GM12878 (cell line): ENCODE measurements at regions not wholly inside any gene's neighbourhood (a gene's known extent, or its start where the extent isn't known, plus 50 kb on each side); places are given as distances from the start of the nearest gene placed in this dataset.

ENCODE experiments used
- ATAC-seq: fragments of 200-7000 bp; cut with Tn5 transposase; 3 replicates; pipeline ENCODE4 v1.9.1; 2020; ENCODE audit warnings: mild to moderate bottlenecking, moderate library complexity
- BruUV-seq: library from RNA; stranded (reverse); fragments of 400-500 nt; replicated peaks from 2 replicates; lab custom pipeline; 2021; lab: Mats Ljungman, UMichigan
- CTCF ChIA-PET: fragments of 300-600 bp; sonication (Branson Sonifier 250); formaldehyde crosslinking; extraction: SDS; loops from one replicate; lab custom pipeline; 2021; ENCODE audit warnings: inconsistent platforms; lab: Yijun Ruan, JAX
- POLR2A ChIA-PET: fragments of 350-600 bp; formaldehyde crosslinking; extraction: SDS; loops from one replicate; lab custom pipeline; 2021; ENCODE audit warnings: inconsistent platforms; lab: Charles Lee
- RAD21 ChIA-PET: fragments of 300-600 bp; sonication (Branson Sonifier 250); formaldehyde crosslinking; loops from one replicate; lab custom pipeline; 2023; ENCODE audit warnings: antibody characterized with exemption; ENCODE audit not compliant: unreplicated experiment; lab: Charles Lee
- SMC1A ChIA-PET: fragments of 300-600 bp; sonication (Branson Sonifier 250); formaldehyde crosslinking; loops from one replicate; lab custom pipeline; 2023; ENCODE audit not compliant: unreplicated experiment, uncharacterized antibody; lab: Charles Lee
- DNase-seq: peaks from one replicate; pipeline ENCODE4 v3.0.0-alpha.2; 2011; ENCODE audit warnings: low read depth, low spot score
- FAIRE-seq: peaks from 3 replicates; lab custom pipeline; 2011; peaks lifted over from hg19 to GRCh38; lab: Jason Lieb, UNC
- H2AFZ ChIP-seq: 2 replicates; pipeline ENCODE4 v1.6.0; 2011; ENCODE audit warnings: low read depth, low read length, control low read depth; ENCODE audit not compliant: control insufficient read depth
- H3K27ac ChIP-seq: 2 replicates; pipeline ENCODE4 v1.5.1; 2011; ENCODE audit warnings: control low read depth; ENCODE audit not compliant: control insufficient read depth, insufficient read depth
- H3K27me3 ChIP-seq, 2 experiments: replicated peaks in 1 of 2; 2 replicates each; pipeline versions ENCODE4 v1.6.0 to v1.6.1; 2011; ENCODE audit warnings: low read length in 1 of 2; ENCODE audit not compliant: control insufficient read depth in 2 of 2, insufficient read depth in 2 of 2
- H3K36me3 ChIP-seq, 2 experiments: 2 replicates each; pipeline ENCODE4 v1.5.1; 2011; ENCODE audit warnings: low read length in 1 of 2; ENCODE audit not compliant: control insufficient read depth in 2 of 2, insufficient read depth in 2 of 2
- H3K4me1 ChIP-seq: 2 replicates; pipeline ENCODE4 v1.6.1; 2011; ENCODE audit warnings: mild to moderate bottlenecking, low read length, moderate library complexity, mixed read lengths; ENCODE audit not compliant: control insufficient read depth, insufficient read depth
- H3K4me2 ChIP-seq: 2 replicates; pipeline ENCODE4 v1.6.0; 2011; ENCODE audit warnings: control low read depth; ENCODE audit not compliant: control insufficient read depth, insufficient read depth
- H3K4me3 ChIP-seq: fragments of 200-600 bp; sonication (generic); 2 replicates; pipeline ENCODE4 v1.5.1; 2016
- H3K79me2 ChIP-seq: 2 replicates; pipeline ENCODE4 v1.6.0; 2011; ENCODE audit warnings: low read length; ENCODE audit not compliant: control insufficient read depth, insufficient read depth
- H3K9ac ChIP-seq: 2 replicates; pipeline ENCODE4 v1.8.0; 2011; ENCODE audit warnings: low read length, control low read depth, mixed read lengths; ENCODE audit not compliant: control insufficient read depth, insufficient read depth
- H3K9me3 ChIP-seq: replicated peaks from 3 replicates; pipeline ENCODE4 v1.5.1; 2011; ENCODE audit warnings: mild to moderate bottlenecking, low read length; ENCODE audit not compliant: control insufficient read depth, insufficient read depth
- H4K20me1 ChIP-seq: 2 replicates; pipeline ENCODE4 v1.6.0; 2011; ENCODE audit not compliant: control insufficient read depth, insufficient read depth
- ASH2L ChIP-seq: fragments of 300-600, 200-600 bp; sonication (generic); IDR thresholded peaks from 2 replicates; pipeline ENCODE4 v1.6.1; 2017; ENCODE audit warnings: low read depth, mild to moderate bottlenecking, borderline replicate concordance
- E2F8 ChIP-seq: fragments of 450-650 bp; IDR thresholded peaks from 2 replicates; pipeline ENCODE4 v1.6.1; 2018; ENCODE audit warnings: mild to moderate bottlenecking, low read depth, moderate library complexity; ENCODE audit not compliant: partially characterized antibody
- EP300 ChIP-seq, 2 experiments: fragments of 150-350 bp in 1 of 2; IDR thresholded peaks; 2 replicates each; pipeline ENCODE4 v1.6.1; 2011 to 2012; ENCODE audit warnings: low read depth in 2 of 2, low read length in 2 of 2, borderline replicate concordance in 1 of 2, improper control_type of control experiment in 1 of 2, inconsistent platforms in 1 of 2; ENCODE audit not compliant: control insufficient read depth in 1 of 2
- FOXM1 ChIP-seq: IDR thresholded peaks from 2 replicates; pipeline ENCODE4 v1.6.1; 2012; ENCODE audit warnings: low read depth, mild to moderate bottlenecking, inconsistent platforms, low read length, moderate library complexity
- IKZF2 ChIP-seq, 2 experiments: fragments of 450-650 bp; IDR thresholded peaks; 2 replicates each; pipeline ENCODE4 v1.6.1; 2017; ENCODE audit warnings: mild to moderate bottlenecking in 2 of 2, moderate library complexity in 2 of 2
- MAX ChIP-seq: IDR thresholded peaks from 2 replicates; pipeline ENCODE4 v1.6.1; 2012; ENCODE audit warnings: low read depth, low read length, improper control_type of control experiment
- NFIC ChIP-seq: IDR thresholded peaks from 2 replicates; pipeline ENCODE4 v1.6.1; 2012; ENCODE audit warnings: low read depth, mild to moderate bottlenecking, inconsistent platforms, low read length, moderate library complexity
- NFYA ChIP-seq: IDR thresholded peaks from 2 replicates; pipeline ENCODE4 v1.6.1; 2011; ENCODE audit warnings: low read depth, mild to moderate bottlenecking, low read length, improper control_type of control experiment, borderline replicate concordance
- PAX5 ChIP-seq: IDR thresholded peaks from 2 replicates; pipeline ENCODE4 v1.6.1; 2011; ENCODE audit warnings: low read depth, low read length, borderline replicate concordance
- POLR2AphosphoS5 ChIP-seq: IDR thresholded peaks from 2 replicates; pipeline ENCODE4 v1.6.1; 2011; ENCODE audit warnings: mild to moderate bottlenecking, low read length, inconsistent platforms
- SKIL ChIP-seq: fragments of 450-650 bp; IDR thresholded peaks from 2 replicates; pipeline ENCODE4 v1.6.1; 2017; ENCODE audit warnings: mild to moderate bottlenecking, low read depth, inconsistent platforms; ENCODE audit not compliant: poor library complexity, severe bottlenecking
- SMAD1 ChIP-seq: fragments of 450-650 bp; IDR thresholded peaks from 2 replicates; pipeline ENCODE4 v1.6.1; 2018; ENCODE audit warnings: mild to moderate bottlenecking, low read depth; ENCODE audit not compliant: partially characterized antibody
- SMAD5 ChIP-seq: IDR thresholded peaks from 2 replicates; pipeline ENCODE4 v1.6.1; 2016; ENCODE audit warnings: antibody characterized with exemption, low read depth
- WGBS: methylation state at CpG from one replicate; pipeline ENCODE4 v1.1.6; 2016; ENCODE audit warnings: low lambda C conversion rate; ENCODE audit not compliant: insufficient replicate concordance, insufficient coverage; ENCODE audit errors: missing lambda C conversion rate; 5-methylcytosine and 5-hydroxymethylcytosine counted together
- in situ Hi-C: fragments of 300-500 bp; cut with MboI; formaldehyde crosslinking; loops from 9 replicates; pipeline ENCODE4 v1.14.3; 2018; ENCODE audit warnings: mixed read lengths
- intact Hi-C: fragments of 100-400 bp; cut with micrococcal nuclease; formaldehyde crosslinking; loops from one replicate; pipeline ENCODE4 v1.14.2; 2022; ENCODE audit not compliant: unreplicated experiment

- 0% methylated on average over 1 of the region's 1 CpG for WGBS
- DNase-seq (no peak), ATAC-seq (no peak), FAIRE-seq (no peak)
- H3K27me3 ChIP-seq: no peaks in the 10 kb centered on the region
- intact Hi-C loops (no loop called here), in situ Hi-C loops (no loop called here)
- ChIA-PET SMC1A (interaction anchor here (0.9 to 1.0 kb wide), 2 partner anchors 9 to 22 kb away, joined by 3 read pairs; no protein-coding TSS in a partner anchor), RAD21 (no interaction called here), POLR2A (interaction anchor here (0.6 kb wide), 1 partner anchor 28 kb away, joined by 3 read pairs; no protein-coding TSS in a partner anchor), CTCF (no interaction called here)
- H3K4me2 ChIP-seq: no peak overlapping the region
- no peaks in the 10 kb centered on the region for H3K4me1 ChIP-seq
- H3K36me3 ChIP-seq: no peaks in the 10 kb centered on the region
- H3K9me3 ChIP-seq: no peaks in the 10 kb centered on the region
- no peak overlapping the region for H2AFZ ChIP-seq
- no peak overlapping the region for H3K9ac ChIP-seq
- no peak overlapping the region for H3K27ac ChIP-seq
- no TSS peak for BruUV-seq
- TF ChIP-seq PAX5 (no peak), IKZF2 (IDR thresholded peaks at IDR 0.05) (no peak), POLR2AphosphoS5 (no peak), ASH2L (no peak), NFIC (no peak)
- no peaks in the 10 kb centered on the region for H3K79me2 ChIP-seq
- no peaks in the 10 kb centered on the region for H4K20me1 ChIP-seq
- H3K4me3 ChIP-seq: no peak overlapping the region
Measured at GRCh38 chr6:8881663-8882062, 446.3 kb upstream of the SLC35B3 start.

GRCh38 chr6:8879334-8879733, 444.0 kb upstream of the SLC35B3 start:
- H3K9ac ChIP-seq: no peak overlapping the region
- H2AFZ ChIP-seq: no peak overlapping the region
- H3K27me3 ChIP-seq: no peaks in the 10 kb centered on the region
- no peaks in the 10 kb centered on the region for H4K20me1 ChIP-seq
- H3K4me3 ChIP-seq: no peak overlapping the region
- 33% methylated on average over 1 of the region's 1 CpG for WGBS
- H3K9me3 ChIP-seq: no peaks in the 10 kb centered on the region
- BruUV-seq: no TSS peak
- intact Hi-C loops: no loop called here
- in situ Hi-C loops: no loop called here
- no peak overlapping the region for H3K27ac ChIP-seq
- ATAC-seq (no peak), DNase-seq (no peak), FAIRE-seq (no peak)
- POLR2A ChIA-PET: interaction anchor here (0.6 kb wide), 1 partner anchor 28 kb away, joined by 3 read pairs; no protein-coding TSS in a partner anchor
- CTCF ChIA-PET: no interaction called here
- H3K79me2 ChIP-seq: no peaks in the 10 kb centered on the region
- no peaks in the 10 kb centered on the region for H3K36me3 ChIP-seq
- SMC1A ChIA-PET: no interaction called here
- H3K4me2 ChIP-seq: no peak overlapping the region
- RAD21 ChIA-PET: no interaction called here
- H3K4me1 ChIP-seq: no peaks in the 10 kb centered on the region
- TF ChIP-seq E2F8 (no peak), MAX (no peak), EP300 (IDR thresholded peaks at IDR 0.05; ENCODE audit: borderline replicate concordance in 1 of 2, control insufficient read depth in 1 of 2, low read depth in 2 of 2, low read length in 2 of 2) (no peak), SMAD5 (no peak), SMAD1 (no peak), SKIL (no peak), NFYA (no peak), ASH2L (no peak), FOXM1 (no peak)
